ENCODE measurements at regions not wholly inside any gene's neighbourhood (a gene's known extent, or its start where the extent isn't known, plus 50 kb on each side); places are given as distances from the start of the nearest gene placed in this dataset.

GRCh38 chr5:36355516-36355915, 53.8 kb upstream of the RANBP3L start:
- Histone ChIP-seq H3K4me3 (ENCODE audit: insufficient read depth, low read depth, low read length) (no peak overlapping the region), H3K27me3 (ENCODE audit: control insufficient read depth, insufficient read depth, low read length) (no peaks in the 10 kb centered on the region), H3K36me3 (replicated peaks; ENCODE audit: control insufficient read depth, insufficient read depth, low read length) (no peaks in the 10 kb centered on the region)
- no peak for DNase-seq

DNA sequence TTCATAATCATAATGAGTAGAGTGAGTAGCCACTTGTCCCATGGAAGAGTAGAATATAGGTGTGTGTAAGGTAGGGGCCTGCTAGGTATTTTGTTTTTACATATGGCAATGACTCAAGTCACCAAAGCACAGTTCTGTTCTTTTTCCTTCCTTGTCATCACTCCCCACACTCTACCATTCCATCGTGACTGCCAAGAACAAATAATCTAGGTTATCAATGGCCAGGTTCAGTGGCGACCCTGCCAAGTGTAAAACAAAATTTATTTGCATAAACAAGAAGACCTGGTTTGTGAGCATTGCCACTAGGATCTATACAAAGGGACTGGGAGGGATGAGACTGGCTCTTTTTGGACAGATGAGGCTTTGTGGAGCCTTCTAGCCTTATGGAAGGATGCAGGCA, 55.2 kb upstream of the RANBP3L start:
- DNase-seq = no peak
- Histone ChIP-seq H3K4me3 (ENCODE audit: insufficient read depth, low read depth, low read length) (no peak overlapping the region), H3K27me3 (ENCODE audit: control insufficient read depth, insufficient read depth, low read length) (no peaks in the 10 kb centered on the region), H3K36me3 (replicated peaks; ENCODE audit: control insufficient read depth, insufficient read depth, low read length) (no peaks in the 10 kb centered on the region)

GRCh38 chr5:36357391-36357975, 55.8 kb upstream of the RANBP3L start:
- H3K4me3 ChIP-seq (ENCODE audit: insufficient read depth, low read depth, low read length) = no peak overlapping the region
- no peaks in the 10 kb centered on the region for H3K36me3 ChIP-seq (replicated peaks; ENCODE audit: control insufficient read depth, insufficient read depth, low read length)
- H3K27me3 ChIP-seq (ENCODE audit: control insufficient read depth, insufficient read depth, low read length) = no peaks in the 10 kb centered on the region
- no peak for DNase-seq

- no peaks in the 10 kb centered on the region for H3K27me3 ChIP-seq (ENCODE audit: control insufficient read depth, insufficient read depth, low read length)
- DNase-seq = no peak
- H3K4me3 ChIP-seq (ENCODE audit: insufficient read depth, low read depth, low read length) = no peak overlapping the region
- H3K36me3 ChIP-seq (replicated peaks; ENCODE audit: control insufficient read depth, insufficient read depth, low read length) = no peaks in the 10 kb centered on the region
These were observed 57.6 kb upstream of the RANBP3L start for GRCh38 chr5:36359267-36359666.

GRCh38 chr5:36360307-36360706, 58.6 kb upstream of the RANBP3L start:
- no peak for DNase-seq

DNA sequence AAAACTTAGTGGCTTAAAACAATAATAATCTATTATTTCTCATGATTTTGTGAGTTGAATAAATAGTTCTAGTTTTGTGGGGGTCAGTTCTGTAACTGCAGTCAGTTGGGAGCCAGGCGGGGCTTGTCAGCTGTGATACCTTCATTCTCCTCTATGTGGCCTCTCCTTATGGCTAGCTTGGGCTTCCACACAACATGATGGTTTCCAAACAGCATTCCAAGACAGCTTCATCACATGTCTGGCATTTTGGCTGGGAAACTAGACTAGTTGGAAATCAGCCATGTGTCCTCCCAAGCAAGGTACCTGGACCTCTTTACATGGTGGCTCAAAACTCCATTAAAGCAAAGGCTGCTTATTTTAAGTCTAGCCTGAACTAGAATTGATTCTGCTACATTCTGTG, 61.4 kb upstream of the RANBP3L start:
- Histone ChIP-seq H3K4me3 (ENCODE audit: insufficient read depth, low read depth, low read length) (no peak overlapping the region), H3K27me3 (ENCODE audit: control insufficient read depth, insufficient read depth, low read length) (no peaks in the 10 kb centered on the region), H3K36me3 (replicated peaks; ENCODE audit: control insufficient read depth, insufficient read depth, low read length) (no peaks in the 10 kb centered on the region)
- peak; percentile 31 for DNase-seq

More at GRCh38 chr5:36360307-36360706, 58.6 kb upstream of the RANBP3L start:
- Histone ChIP-seq H3K36me3 (replicated peaks; ENCODE audit: control insufficient read depth, insufficient read depth, low read length) (no peaks in the 10 kb centered on the region), H3K27me3 (ENCODE audit: control insufficient read depth, insufficient read depth, low read length) (no peaks in the 10 kb centered on the region), H3K4me3 (ENCODE audit: insufficient read depth, low read depth, low read length) (no peak overlapping the region)

DNA sequence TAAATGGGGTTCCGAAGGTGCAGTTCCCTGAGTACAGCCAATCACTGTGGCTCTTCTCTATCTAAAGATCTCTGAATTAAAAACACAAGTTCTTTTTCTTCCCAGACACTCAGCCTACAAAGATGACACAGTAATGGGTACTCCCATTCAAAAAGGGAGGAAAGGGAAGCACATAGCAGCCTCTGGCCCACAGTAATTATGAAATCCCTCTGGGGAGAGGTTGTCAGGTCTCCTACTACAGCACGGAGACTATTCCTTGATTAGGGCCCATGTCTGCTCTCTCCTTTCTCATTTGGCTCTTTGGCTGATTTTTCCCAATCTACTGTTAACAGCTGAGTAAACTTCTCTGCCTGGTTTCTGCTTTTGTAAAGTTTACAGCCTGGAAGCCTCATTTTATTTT, 62.0 kb upstream of the RANBP3L start:
- Histone ChIP-seq H3K36me3 (replicated peaks; ENCODE audit: control insufficient read depth, insufficient read depth, low read length) (no peaks in the 10 kb centered on the region), H3K4me3 (ENCODE audit: insufficient read depth, low read depth, low read length) (no peak overlapping the region), H3K27me3 (ENCODE audit: control insufficient read depth, insufficient read depth, low read length) (no peaks in the 10 kb centered on the region)
- no peak for DNase-seq

DNA sequence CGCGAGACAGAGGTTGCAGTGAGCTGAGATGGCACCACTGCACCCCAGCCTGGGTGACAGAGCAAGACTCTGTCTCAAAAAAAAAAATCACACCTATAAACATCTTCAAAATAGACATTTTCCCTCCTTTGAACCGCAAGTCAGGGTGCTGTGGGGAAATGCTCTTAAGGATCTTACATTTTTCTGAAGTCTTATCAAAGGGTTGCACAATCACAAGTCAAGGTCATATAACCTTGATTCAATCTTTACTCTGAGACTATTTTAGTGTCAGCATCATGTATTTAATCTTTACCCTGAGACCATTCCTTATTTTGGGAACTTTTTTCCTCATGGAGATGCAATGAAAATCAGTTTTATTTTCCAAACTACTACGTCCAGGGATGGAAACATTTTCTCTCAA, 62.8 kb upstream of the RANBP3L start:
- Histone ChIP-seq H3K36me3 (replicated peaks; ENCODE audit: control insufficient read depth, insufficient read depth, low read length) (no peaks in the 10 kb centered on the region), H3K4me3 (ENCODE audit: insufficient read depth, low read depth, low read length) (no peak overlapping the region), H3K27me3 (ENCODE audit: control insufficient read depth, insufficient read depth, low read length) (no peaks in the 10 kb centered on the region)

GRCh38 chr5:36365896-36366295, 64.2 kb upstream of the RANBP3L start:
- no peak for DNase-seq
- no peaks in the 10 kb centered on the region for H3K27me3 ChIP-seq (ENCODE audit: control insufficient read depth, insufficient read depth, low read length)
- no peaks in the 10 kb centered on the region for H3K36me3 ChIP-seq (replicated peaks; ENCODE audit: control insufficient read depth, insufficient read depth, low read length)
- no peak overlapping the region for H3K4me3 ChIP-seq (ENCODE audit: insufficient read depth, low read depth, low read length)

More for the DNA sequence above, 62.8 kb upstream of the RANBP3L start:
- DNase-seq = no peak

DNA sequence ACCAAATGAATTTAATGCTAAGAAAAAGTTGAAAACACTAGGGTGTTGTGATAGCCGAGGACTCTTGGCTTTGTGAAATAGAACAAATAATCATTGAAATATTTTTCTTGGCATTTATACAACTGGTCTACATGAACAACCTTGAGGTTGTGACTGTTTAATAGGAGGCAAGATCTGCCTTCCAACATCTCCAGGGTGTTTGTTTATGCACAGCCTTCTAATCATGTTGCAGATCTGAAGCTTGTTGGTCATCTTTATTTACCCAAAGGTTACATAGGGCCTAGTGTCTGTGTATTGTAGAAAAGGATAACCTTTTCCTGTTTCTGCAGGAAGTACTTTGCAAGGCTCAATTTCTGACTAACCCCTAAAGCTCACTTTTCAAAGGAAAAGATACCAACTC, 65.2 kb upstream of the RANBP3L start:
- Histone ChIP-seq H3K4me3 (ENCODE audit: insufficient read depth, low read depth, low read length) (no peak overlapping the region), H3K36me3 (replicated peaks; ENCODE audit: control insufficient read depth, insufficient read depth, low read length) (no peaks in the 10 kb centered on the region), H3K27me3 (ENCODE audit: control insufficient read depth, insufficient read depth, low read length) (no peaks in the 10 kb centered on the region)
- no peak for DNase-seq

- no peaks in the 10 kb centered on the region for H3K36me3 ChIP-seq (replicated peaks; ENCODE audit: control insufficient read depth, insufficient read depth, low read length)
- H3K27me3 ChIP-seq (ENCODE audit: control insufficient read depth, insufficient read depth, low read length) = no peaks in the 10 kb centered on the region
- DNase-seq = no peak
- H3K4me3 ChIP-seq (ENCODE audit: insufficient read depth, low read depth, low read length) = no peak overlapping the region
These were observed 65.8 kb upstream of the RANBP3L start for GRCh38 chr5:36367524-36367923.

DNA sequence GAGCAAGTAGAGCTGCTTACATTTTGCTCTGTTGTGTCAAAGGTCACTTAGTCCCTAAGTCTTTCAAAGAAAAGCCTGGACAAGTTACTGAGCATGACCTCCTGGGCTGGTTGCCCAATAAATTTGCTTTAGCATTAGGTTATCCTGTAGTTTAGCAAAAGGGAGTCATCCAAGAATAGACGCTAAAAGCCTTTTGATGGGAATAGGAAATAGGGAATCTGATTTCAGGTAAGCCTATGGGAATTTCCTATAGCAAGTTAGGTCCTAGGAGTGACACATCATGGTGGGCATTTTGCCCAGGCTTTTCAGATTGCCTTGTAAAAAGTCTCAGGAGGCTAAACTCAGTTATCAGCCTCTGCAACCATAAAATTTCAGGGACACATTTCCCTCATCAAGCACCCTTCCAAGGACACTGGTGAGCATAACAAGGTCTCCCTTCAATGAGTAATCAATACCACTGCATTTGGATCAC, 67.6 kb upstream of the RANBP3L start:
- Histone ChIP-seq H3K27me3 (ENCODE audit: control insufficient read depth, insufficient read depth, low read length) (no peaks in the 10 kb centered on the region), H3K36me3 (replicated peaks; ENCODE audit: control insufficient read depth, insufficient read depth, low read length) (no peaks in the 10 kb centered on the region), H3K4me3 (ENCODE audit: insufficient read depth, low read depth, low read length) (no peak overlapping the region)
- DNase-seq = no peak

- no peaks in the 10 kb centered on the region for H3K36me3 ChIP-seq (replicated peaks; ENCODE audit: control insufficient read depth, insufficient read depth, low read length)
- no peaks in the 10 kb centered on the region for H3K27me3 ChIP-seq (ENCODE audit: control insufficient read depth, insufficient read depth, low read length)
- no peak overlapping the region for H3K4me3 ChIP-seq (ENCODE audit: insufficient read depth, low read depth, low read length)
- DNase-seq = no peak
These were observed 68.4 kb upstream of the RANBP3L start for GRCh38 chr5:36370073-36370472.

- DNase-seq = no peak
- Histone ChIP-seq H3K4me3 (ENCODE audit: insufficient read depth, low read depth, low read length) (no peak overlapping the region), H3K36me3 (replicated peaks; ENCODE audit: control insufficient read depth, insufficient read depth, low read length) (no peaks in the 10 kb centered on the region), H3K27me3 (ENCODE audit: control insufficient read depth, insufficient read depth, low read length) (no peaks in the 10 kb centered on the region)
These were observed 69.7 kb upstream of the RANBP3L start for GRCh38 chr5:36371366-36371765.

GRCh38 chr5:36373527-36374086, 71.9 kb upstream of the RANBP3L start:
- Histone ChIP-seq H3K4me3 (ENCODE audit: insufficient read depth, low read depth, low read length) (no peak overlapping the region), H3K27me3 (ENCODE audit: control insufficient read depth, insufficient read depth, low read length) (peaks cover 2% of the 10 kb centered on the region; the same call in 1 of the 2 replicates), H3K36me3 (replicated peaks; ENCODE audit: control insufficient read depth, insufficient read depth, low read length) (no peaks in the 10 kb centered on the region)
- DNase-seq = no peak

All from H7 (cell line).